Activated gamma-delta T cell (primary cell): ENCODE measurements at regions not wholly inside any gene's neighbourhood (a gene's known extent, or its start where the extent isn't known, plus 50 kb on each side); places are given as distances from the start of the nearest gene placed in this dataset.

ENCODE experiments used
- DNase-seq: peaks from one replicate; lab custom pipeline; 2025; lab: John Stamatoyannopoulos, UW

DNA sequence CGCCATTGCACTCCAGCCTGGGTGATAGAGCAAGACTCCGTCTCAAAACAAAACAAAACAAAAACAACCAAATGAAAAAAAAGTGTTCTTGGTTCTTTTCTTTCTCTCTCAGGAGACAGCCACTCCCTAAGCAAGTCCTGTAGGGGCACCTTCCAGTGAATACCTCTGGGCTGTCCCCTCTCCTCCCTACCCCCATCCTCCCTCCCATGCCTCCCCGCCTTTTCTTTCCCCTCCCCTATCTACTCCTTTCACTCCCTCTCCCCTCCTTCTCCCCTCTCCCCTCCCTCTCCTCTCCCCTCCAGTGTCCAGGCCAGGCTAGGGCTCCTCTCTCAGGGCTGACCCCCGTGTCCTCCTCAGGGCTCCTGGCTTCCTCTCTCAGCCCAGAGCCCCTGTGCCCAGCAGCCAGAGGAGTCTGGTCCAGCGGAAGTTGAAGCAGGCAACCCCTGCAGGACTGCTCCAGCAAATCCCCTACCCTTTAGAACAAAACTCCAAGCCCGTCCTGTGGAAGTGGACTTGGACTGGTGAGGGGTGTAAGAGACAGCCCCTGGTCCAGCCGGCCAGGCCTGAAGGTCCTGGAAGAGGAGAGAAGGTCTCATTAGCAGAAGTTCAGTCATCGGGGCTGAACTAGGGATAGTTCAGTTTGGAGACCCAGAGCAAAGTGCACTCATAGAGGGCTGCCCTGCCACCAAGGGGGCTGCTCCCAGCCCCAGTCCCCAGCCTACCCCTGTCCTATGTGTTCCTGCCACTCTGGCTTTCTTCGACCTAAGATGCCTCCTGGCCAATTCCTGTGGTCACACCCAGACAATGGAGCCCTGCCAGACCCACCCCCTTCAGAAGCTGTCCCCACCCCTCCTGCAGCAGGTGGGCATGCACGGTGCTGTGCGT, 79.8 kb upstream of the IQSEC1 start:
- DNase-seq = no peak

DNA sequence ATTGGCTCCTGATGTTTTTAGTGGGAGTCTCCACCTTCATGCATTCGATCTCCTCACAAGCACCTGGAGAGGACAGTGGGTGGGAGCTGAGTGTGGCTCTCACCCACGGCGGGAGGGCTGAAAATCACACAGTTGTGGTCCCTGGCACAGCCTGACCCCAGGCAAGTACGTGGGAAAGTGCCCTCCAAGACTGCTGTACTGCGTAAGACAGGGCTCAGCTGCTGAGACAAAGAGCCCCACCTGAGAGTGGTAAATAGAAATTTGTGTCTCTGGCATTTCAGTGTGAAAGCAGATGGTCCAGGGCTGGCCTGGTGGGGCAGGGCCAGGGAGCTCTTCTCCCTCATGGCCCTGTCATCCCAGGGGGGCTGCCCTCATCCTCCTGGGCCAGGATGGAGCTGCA, 77.4 kb upstream of the IQSEC1 start:
- DNase-seq = no peak

DNA sequence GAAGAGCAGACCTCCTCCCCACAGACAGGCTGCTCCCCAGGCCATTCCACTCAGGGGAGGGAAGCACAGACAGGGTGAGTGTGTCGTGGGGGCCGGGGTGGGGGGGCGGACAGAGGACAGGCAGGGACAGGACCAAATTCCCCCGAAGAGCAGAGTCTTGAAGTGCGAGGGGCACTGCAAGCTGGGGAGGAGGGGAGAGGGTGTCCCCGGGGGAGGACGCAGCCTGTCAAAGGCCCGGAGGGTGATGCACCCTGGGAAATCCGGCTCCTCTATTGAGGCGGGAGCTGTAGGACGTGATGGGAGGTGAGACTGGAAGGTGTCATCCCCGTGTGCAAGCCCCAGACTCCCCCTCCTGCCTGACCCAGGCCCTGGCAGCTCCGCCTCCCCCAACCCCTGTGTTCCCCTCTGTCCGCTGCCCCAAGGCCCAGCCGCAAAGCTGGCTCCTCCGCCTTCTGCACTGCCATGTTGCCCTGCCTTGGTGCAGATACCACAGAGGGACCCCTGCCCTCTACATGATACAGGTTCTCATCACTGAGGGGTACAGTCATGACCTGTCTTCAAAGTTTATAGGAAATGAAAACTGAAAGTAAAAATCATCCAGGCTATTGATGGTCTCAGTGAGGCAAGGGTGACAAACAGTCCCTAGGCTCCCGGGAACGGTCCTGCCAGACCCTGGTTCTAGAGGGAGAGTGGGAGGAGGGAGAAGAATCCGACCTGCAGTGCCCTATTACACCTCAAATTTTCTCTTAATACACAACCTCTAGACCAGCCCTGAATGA, 76.3 kb upstream of the IQSEC1 start:
- DNase-seq = no peak

DNA sequence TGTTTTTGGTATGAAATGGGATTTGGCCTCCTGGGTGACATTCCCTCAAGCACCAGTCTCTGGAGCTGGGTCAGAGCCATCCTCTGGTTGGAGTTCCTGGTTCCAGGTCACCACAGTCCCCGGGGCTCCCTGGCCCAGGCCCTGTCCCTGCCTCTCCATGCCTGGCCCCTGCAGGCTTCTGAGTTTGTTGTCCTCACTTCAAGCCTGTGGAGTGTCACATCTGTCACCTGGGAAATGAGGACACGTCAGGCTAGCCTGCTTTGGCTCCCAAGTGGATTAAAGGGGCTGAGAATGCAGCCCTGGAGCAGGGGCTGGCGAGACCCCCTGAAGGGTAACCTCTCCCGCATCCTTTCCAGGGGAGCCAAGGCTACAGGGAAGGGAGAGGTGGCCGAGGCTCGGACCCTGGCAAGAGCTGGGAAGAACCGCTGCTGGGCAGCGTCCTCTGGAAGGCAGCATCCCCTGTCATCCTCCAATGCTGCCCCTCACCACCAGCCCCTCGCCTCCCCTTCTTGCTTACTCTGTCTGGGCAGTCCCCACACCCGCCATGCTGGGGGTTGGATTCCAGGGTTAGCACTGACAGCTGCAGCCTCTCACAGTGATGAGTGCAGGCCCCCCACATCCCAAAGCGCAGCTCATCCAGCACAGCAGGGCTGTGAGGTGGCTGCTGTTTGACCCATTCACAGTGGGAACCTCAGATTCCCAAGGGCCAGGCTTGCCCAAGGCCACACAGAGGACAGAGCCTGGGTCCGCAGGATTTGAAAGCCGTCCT, 75.5 kb upstream of the IQSEC1 start:
- no peak for DNase-seq

DNA sequence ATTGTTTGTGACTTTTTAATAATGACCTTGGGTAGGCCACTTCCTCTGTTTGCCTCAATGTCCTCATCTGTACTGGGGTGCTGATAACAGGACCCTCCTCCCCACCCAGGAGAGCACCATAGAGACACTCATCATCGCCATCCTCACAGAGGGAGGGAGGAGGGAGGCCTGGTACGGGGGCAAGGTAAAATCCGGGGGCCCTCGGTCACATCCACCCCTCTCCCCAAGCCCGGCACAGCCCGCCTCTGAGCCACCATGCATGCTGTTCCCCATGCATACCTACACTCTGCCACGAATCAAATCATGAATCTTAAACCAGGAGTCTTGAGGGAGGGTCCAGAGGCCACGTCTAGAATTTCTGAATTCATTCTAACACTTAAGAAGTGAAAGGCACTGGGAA, 74.9 kb upstream of the IQSEC1 start:
- DNase-seq = no peak

DNA sequence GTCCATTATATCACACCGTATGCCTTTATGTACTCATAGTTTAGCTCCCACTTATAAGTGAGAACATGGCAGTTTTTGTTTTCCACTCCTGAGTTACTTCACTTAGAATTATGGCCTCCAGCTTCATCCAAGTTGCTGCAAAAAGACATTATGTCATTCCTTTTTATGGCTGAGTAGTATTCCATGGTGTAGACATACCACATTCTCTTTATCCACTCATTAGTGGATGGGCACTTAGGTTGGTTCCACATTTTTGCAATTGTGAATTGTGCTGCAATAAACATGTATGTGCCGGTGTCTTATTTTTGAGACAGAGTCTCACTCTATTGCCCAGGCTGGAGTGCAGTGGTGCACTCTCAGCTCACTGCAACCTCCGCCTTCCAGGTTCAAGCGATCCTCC, 74.1 kb upstream of the IQSEC1 start:
- DNase-seq = no peak

DNA sequence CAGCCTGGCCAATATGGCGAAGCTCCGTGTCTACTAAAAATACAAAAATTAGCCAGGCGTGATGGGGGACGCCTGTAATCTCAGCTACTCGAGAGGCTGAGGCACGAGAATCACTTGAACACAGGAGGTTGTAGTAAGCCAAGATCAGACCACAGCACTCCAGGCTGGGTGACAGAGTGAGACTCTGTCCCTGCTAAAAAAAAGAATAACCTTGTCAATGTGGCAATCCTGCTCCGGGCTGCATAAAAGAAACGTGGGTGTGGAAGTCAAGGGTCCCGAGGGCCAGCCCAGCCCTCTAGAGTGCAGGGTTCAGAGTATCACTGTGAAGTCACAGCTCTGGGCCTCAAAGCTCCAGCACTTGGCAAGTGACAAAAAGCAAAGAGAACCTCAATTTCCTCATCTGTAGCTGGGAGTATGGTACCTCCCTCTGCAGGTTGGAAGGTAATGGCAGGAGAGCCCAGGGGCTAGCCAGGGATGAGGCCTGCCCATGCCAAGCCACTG, 73.5 kb upstream of the IQSEC1 start:
- no peak for DNase-seq

DNA sequence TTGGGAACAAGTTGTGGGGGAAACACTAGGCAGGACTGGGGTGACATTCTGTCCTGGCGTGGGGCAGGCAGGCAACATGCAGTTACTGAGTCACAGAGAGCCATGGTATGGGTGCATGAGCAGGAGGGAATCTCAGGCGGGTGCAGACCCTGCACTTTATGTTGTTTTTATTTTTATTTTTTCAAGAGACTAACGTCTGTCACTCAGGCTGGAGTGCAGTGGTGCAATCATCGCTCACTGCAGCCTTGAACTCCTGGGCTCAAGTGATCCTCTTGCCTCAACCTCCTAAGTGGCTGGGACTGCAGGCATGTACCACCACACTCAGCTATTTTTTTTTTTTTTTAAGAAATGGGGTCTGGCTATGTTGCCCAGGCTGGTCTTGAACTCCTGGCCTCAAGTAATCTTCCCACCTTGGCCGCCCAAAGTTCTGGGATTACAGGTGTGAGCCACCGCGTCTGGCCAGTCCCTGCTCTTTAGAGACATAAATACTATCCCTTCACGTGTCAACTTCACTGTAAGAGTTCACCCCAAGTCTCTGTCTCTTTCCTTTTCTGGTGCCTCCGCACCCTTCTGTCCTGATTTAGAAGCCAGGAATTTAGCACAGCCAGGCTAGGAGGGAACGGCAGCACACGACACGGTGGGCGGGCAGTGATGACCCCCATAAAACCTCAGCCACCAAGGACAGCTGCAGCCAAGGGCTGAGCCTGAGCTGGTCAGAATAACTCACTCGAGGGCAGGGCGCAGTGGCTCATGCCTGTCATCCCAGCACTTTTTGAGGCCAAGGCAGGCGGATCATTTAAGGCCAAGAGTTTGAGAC, 72.8 kb upstream of the IQSEC1 start:
- DNase-seq = no peak

DNA sequence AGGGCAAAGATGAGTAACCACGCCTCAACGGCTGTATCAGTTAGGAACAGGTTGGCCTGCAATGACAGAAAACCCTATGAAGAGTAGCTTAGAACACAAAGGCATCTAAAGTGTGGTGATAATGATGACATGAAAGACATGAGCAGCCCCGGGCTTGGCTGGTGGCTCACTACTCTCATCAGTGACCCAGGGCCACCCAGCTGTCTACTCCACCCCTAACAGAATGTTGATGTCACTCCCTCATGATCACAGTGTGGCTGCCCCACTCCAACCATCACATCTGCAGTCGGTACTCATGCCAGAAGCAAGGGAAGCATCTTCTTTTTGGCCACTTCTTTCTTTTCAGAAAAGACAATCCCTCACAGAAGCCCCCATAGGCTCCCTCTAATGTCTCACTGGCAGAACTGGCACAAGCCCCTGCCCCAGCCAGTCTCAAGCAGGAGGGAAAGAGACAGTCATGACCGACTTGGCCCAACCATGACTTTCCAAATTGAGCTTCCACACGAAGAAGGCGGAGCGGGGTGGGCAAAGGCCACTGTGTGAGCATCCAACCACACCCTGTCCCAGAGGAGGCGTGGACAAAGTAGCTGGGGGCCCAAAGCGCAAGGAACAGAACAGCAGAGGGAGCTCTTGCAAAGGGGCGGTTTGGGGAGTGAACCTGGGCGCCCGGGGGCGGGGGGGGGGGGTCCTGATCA, 72.0 kb upstream of the IQSEC1 start:
- DNase-seq = no peak

DNA sequence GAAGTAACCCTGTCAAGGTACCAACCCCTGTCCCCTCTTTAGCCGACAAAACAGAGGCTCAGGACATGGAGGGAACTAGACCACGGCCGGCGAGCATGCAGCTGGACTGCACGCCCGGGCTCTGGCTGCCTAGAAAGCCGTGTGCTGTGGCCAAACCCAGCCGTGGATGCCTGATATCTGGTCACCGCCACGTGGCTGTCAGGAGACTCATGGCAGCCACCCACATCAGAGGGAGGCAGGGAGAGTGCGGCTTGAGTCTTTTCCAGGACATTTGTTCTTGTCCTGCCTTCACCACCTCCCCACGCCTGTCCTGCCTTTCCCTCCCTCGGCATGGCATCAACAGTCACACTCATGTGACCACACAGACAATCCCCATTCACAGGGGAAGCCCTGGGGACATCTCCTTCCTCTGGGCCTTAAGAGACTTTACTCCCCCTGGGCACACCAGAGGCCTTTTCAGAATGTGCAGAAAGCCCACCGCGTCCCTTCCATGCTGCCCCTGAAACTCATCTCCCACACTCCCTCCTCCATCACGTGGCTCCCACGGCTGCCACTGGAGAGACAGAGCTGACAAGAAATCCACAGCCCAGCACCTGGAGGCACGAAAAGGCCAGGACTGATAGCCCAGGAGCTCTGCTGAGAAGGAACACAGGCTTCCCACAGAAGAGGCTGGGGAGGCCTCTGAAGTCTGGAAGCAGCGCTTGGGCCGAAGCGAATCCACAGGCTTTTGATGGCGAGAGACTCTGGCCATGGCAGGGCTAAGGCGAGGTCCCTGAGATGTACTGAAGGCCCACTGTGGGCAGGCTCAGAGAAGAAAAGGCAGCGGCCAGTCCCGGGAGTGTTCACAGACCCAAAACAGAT, 71.2 kb upstream of the IQSEC1 start:
- no peak for DNase-seq

DNA sequence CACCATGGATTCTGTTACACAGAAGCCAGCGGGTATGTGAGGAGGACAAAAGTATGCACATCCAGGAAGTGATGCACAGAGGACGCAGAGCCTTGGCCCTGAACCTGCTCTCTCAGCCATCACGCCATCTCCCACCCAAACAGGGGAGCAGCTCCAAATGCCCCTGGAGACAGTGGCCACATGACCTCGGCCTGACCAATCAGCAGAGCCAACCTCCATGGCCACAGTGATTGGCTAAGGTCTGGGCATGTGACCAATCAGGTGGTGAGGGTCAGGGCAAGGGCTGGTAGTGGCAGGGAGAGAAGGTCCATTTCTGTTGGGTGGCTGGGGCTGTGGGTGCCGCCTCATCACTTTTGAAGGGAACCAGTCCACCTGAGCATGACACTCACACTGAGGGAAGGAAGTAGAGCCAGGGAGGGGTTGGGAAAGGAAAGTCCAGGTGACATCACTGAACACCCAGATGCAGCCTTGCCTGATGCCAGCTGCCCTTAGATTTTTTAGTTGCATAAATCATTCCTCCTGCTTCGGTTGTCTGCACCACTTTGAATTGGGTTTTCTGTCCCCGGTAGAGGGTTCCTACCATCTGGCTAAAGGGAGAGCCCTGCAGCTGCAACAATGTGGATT, 70.3 kb upstream of the IQSEC1 start:
- DNase-seq = no peak

DNA sequence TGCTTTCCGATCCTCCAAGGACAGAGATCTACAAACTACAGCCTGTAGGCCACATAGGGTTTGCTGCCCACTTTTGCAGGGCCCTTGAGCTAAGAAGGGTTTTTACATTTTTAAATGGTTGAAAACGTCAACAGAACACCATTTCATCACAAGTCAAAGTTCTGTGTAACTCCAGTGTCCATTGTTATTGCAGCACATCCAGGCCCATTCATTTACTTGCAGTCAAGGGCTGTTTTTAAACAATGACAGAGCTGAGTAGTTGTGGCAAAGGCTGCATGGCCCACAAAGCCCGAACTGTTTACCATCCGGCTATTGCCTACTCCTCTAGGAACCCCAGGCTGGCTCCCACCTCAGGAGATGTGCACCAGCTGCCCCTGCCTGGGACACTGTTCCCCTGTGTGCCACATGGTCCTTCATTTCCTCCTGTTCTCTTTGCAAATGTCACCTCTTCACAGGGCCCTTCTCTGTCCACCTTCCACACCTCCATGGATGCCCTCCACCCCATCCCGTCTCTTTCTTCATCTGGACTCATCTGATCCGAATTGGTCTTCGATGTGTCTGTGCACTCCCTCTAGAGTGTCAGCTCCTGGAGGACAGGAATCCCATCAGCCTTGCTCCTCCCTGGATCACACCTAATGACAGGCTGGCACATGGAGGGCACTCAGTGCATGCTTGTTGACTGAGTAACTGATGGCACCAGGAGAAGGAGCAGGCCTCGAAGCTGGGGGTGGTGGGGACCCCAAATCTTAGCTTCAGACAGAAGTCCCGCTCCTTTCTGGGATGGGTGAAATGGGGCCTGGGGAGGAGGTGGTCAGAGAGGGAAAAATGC, 69.5 kb upstream of the IQSEC1 start:
- DNase-seq = no peak

DNA sequence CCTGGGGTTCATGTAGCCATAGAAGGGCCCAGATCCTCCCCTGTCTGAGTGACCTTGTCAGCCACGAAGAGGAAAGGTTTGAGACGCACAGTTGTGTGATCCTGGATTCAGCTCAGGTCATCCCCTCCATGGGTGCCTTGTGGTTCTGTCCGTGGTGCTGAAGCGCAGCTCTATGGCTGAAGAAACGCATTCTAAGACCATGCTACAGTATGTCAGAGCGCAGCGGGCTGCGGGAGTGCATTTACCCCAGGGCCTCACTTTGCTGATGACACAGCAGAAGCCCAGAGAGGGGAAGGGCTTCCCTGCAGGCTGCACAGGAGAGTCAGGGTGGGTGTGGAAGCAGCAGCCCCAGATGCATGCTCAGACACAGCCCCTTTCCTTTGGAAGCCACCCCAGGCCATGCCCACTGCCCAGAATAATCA, 68.8 kb upstream of the IQSEC1 start:
- DNase-seq = no peak

DNA sequence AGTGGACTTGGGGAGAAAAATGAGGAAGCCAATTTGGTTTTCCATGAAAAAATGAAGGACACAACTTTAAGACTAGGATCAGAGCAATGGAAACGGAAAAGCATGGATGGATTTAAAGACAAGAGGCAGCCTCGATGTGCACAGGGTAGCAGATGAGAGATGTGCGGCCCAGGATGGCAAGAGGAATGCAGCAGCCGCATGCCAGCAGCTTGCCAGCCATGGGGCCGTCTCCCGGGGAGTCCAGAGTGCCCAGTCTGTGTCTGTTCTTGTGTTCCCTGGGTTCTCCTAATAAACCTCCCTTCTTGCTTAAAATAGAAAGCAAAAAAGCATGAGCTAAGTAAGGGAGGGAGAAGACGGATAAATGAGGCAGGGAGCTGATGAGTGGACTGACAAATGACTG, 68.0 kb upstream of the IQSEC1 start:
- no peak for DNase-seq

DNA sequence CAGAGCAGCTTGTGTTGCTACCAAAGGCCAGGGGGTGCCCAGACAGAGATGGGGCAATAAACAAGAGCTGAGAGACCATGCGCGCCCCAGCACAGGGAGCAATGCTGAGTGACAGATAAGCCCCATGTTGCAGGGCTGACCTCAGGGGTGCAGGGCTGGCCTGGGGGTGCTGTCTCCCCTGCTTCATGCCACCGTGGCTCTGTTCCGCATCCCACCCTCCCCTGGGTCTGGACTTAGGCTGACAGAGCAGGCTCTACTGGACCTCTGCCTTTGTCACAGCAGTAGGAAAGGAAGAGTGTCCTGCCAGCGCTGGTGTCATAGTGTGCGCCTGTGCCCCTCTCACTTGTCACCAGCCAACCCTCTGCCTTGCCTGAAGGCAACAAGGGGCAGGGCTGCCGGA, 67.4 kb upstream of the IQSEC1 start:
- DNase-seq = no peak

DNA sequence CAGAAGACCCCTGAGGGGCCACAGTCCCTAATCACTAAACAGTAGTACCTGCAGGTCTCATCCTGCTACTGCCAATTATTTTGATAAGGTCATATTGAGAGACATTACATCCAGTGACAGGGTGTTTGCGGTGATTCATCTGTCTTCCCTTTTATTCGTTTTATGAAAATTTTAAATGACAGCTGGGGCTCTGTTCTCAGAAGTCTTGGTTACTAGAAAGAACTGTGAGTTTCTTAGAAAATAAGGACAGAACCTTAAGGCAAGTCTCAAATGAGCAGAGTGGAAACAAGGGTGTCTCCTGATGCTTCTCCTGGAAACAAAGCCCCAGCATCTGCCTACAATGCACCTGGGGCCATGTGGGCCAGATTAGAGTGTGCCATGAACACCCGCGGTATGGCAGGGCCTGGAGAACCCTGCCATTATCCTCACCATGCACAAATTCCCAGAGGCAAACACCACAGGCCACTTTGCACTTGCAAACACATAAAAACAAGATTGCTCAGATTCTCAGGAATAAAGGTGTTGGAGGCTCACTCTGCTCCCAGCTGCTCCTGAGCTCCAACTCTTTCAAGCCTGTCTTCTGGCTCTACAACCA, 66.3 kb upstream of the IQSEC1 start:
- DNase-seq = no peak

DNA sequence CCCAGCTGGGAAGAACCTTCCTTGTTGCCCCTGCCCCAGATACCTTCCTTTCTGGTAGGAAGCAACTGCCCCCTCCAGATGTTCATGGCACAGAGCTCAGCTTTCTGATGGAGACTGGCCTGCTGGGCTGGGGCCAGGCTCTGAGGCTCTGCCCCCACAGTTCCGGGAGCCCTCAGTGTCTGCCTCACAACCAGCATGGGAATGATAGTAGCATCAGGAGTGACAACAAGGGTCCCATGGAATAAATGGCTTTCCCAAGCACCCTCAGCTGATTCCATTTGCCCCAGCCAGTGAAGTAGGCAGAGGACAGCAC, 65.6 kb upstream of the IQSEC1 start:
- no peak for DNase-seq
